K562 (cell line): ENCODE measurements at regions not wholly inside any gene's neighbourhood (a gene's known extent, or its start where the extent isn't known, plus 50 kb on each side); places are given as distances from the start of the nearest gene placed in this dataset.

Source experiments
- ATAC-seq: fragments of 200-7000 bp; cut with Tn5 transposase; 3 replicates; pipeline ENCODE4 v1.9.1; 2020; ENCODE audit warnings: moderate library complexity
- BruUV-seq: library from RNA; stranded (reverse); fragments of 400-500 nt; replicated peaks from 2 replicates; lab custom pipeline; 2021; lab: Mats Ljungman, UMichigan
- CTCF ChIA-PET: fragments of 300-600 bp; formaldehyde crosslinking; extraction: SDS; loops from one replicate; lab custom pipeline; 2021; ENCODE audit warnings: low intra/inter-chr PET ratio; lab: Yijun Ruan, JAX
- POLR2A ChIA-PET: fragments of 300-600, 350-650 bp; sonication (Branson Sonifier 250); formaldehyde crosslinking; extraction: SDS; loops from one replicate; lab custom pipeline; 2021; ENCODE audit warnings: antibody characterized with exemption, inconsistent platforms; lab: Yijun Ruan, JAX
- DNase-seq, 4 experiments: peaks; one replicate each; pipeline versions ENCODE4 v3.0.0 to v3.0.0-alpha.2; 2011 to 2018; ENCODE audit warnings: low spot score in 3 of 4, mixed read lengths in 3 of 4; ENCODE audit errors: extremely low read depth in 1 of 4
- FAIRE-seq: peaks from 2 replicates; lab custom pipeline; 2011; peaks lifted over from hg19 to GRCh38; lab: Jason Lieb, UNC
- H2AFZ ChIP-seq: 2 replicates; pipeline ENCODE4 v1.6.0; 2011; ENCODE audit warnings: low read depth, low read length, control low read depth, inconsistent platforms
- H3K27ac ChIP-seq: fragments of 200-600 bp; 3 replicates; pipeline ENCODE4 v1.8.0; 2011; ENCODE audit warnings: low read depth, mild to moderate bottlenecking, control low read depth, inconsistent platforms, low read length, moderate library complexity, mixed read lengths; ENCODE audit errors: extremely low read depth
- H3K27me3 ChIP-seq, 2 experiments: fragments of 300-600 bp in 1 of 2; 2 replicates in 1 of 2; 3 replicates in 1 of 2; pipeline versions ENCODE4 v1.6.0 to v1.8.0; 2011; ENCODE audit warnings: inconsistent platforms in 2 of 2, low read length in 2 of 2, mild to moderate bottlenecking in 1 of 2, mixed read lengths in 1 of 2, moderate library complexity in 1 of 2; ENCODE audit not compliant: control insufficient read depth in 2 of 2, insufficient read depth in 2 of 2
- H3K36me3 ChIP-seq: fragments of 300-600 bp; 3 replicates; pipeline ENCODE4 v1.8.0; 2011; ENCODE audit warnings: mild to moderate bottlenecking, low read length, inconsistent platforms; ENCODE audit not compliant: control insufficient read depth, insufficient read depth
- H3K4me1 ChIP-seq, 2 experiments: fragments of 200-600 bp in 1 of 2; replicated peaks in 1 of 2; 2 replicates in 1 of 2; 3 replicates in 1 of 2; pipeline versions ENCODE4 v1.5.1 to v1.8.0; 2011; ENCODE audit warnings: inconsistent platforms in 2 of 2, low read length in 2 of 2, mild to moderate bottlenecking in 1 of 2, mixed read lengths in 1 of 2, moderate library complexity in 1 of 2; ENCODE audit not compliant: control insufficient read depth in 2 of 2, insufficient read depth in 2 of 2
- H3K4me2 ChIP-seq: 2 replicates; pipeline ENCODE4 v1.6.1; 2011; ENCODE audit warnings: low read length, control low read depth, inconsistent platforms, mixed read lengths; ENCODE audit not compliant: insufficient read depth
- H3K4me3 ChIP-seq: fragments of 200-600 bp; sonication (generic), shearing (Covaris generic); 2 replicates; pipeline ENCODE4 v1.5.1; 2016; ENCODE audit warnings: control low read depth, inconsistent platforms
- H3K79me2 ChIP-seq: fragments of 200-600 bp; 3 replicates; pipeline ENCODE4 v1.8.0; 2011; ENCODE audit warnings: low read length, inconsistent platforms; ENCODE audit not compliant: control insufficient read depth, insufficient read depth
- H3K9ac ChIP-seq, 2 experiments: 2 replicates each; pipeline versions ENCODE4 v1.6.0 to v1.6.1; 2011; ENCODE audit warnings: low read depth in 2 of 2, low read length in 2 of 2, control low read depth in 1 of 2, inconsistent platforms in 1 of 2, mild to moderate bottlenecking in 1 of 2, mixed read lengths in 1 of 2; ENCODE audit not compliant: insufficient read depth in 1 of 2
- H3K9me1 ChIP-seq: one replicate; pipeline ENCODE4 v1.6.0; 2011; ENCODE audit warnings: inconsistent platforms, mild to moderate bottlenecking, low read length, moderate library complexity; ENCODE audit not compliant: control insufficient read depth, insufficient read depth
- H3K9me3 ChIP-seq: replicated peaks from 2 replicates; pipeline ENCODE4 v1.5.1; 2011; ENCODE audit warnings: low read depth, low read length, inconsistent platforms; ENCODE audit not compliant: control insufficient read depth, insufficient read depth
- H4K20me1 ChIP-seq: replicated peaks from 2 replicates; pipeline ENCODE4 v1.6.1; 2011; ENCODE audit warnings: low read length, inconsistent platforms, mixed read lengths; ENCODE audit not compliant: control insufficient read depth, insufficient read depth
- BRCA1 ChIP-seq, 2 experiments: fragments of 450-650 bp in 1 of 2; sonication (generic) in 1 of 2; formaldehyde crosslinking in 1 of 2; IDR thresholded peaks; 2 replicates each; pipeline versions ENCODE4 v1.5.0 to v1.6.1; 2017 to 2020; ENCODE audit warnings: mild to moderate bottlenecking in 1 of 2, missing genetic modification reagents in 1 of 2
- CREB5 ChIP-seq: fragments of 250-450 bp; sonication (Bioruptor Pico); IDR thresholded peaks from 2 replicates; pipeline ENCODE4 v1.5.0; 2020; ENCODE audit warnings: mild to moderate bottlenecking
- MCM2 ChIP-seq: fragments of 450-650 bp; IDR thresholded peaks from 2 replicates; pipeline ENCODE4 v1.6.1; 2017; ENCODE audit warnings: low read depth, mild to moderate bottlenecking
- NFXL1 ChIP-seq: fragments of 450-650 bp; formaldehyde crosslinking; IDR thresholded peaks from 2 replicates; pipeline ENCODE4 v1.4.0; 2021; ENCODE audit warnings: mild to moderate bottlenecking
- NRF1 ChIP-seq, 2 experiments: fragments of 450-650 bp; IDR thresholded peaks in 1 of 2; conservative IDR thresholded peaks in 1 of 2; 2 replicates each; pipeline ENCODE4 v1.6.1; 2014; ENCODE audit warnings: mild to moderate bottlenecking in 2 of 2
- RBM25 ChIP-seq: fragments of 200-400 bp; formaldehyde crosslinking; IDR thresholded peaks from 2 replicates; pipeline ENCODE4 v1.6.1; 2018; ENCODE audit warnings: low read length, low read depth, moderate library complexity; ENCODE audit not compliant: severe bottlenecking
- SREBF2 ChIP-seq: sonication (generic); formaldehyde crosslinking; IDR thresholded peaks from 2 replicates; pipeline ENCODE4 v1.4.0; 2020; ENCODE audit warnings: mild to moderate bottlenecking, missing genetic modification reagents
- TFE3 ChIP-seq: fragments of 450-650 bp; formaldehyde crosslinking; IDR thresholded peaks from 2 replicates; pipeline ENCODE4 v1.4.0; 2020; ENCODE audit warnings: mild to moderate bottlenecking, mixed read lengths
- ZKSCAN8 ChIP-seq: fragments of 200-800 bp; sonication (Bioruptor generic); IDR thresholded peaks from 2 replicates; pipeline ENCODE4 v1.6.1; 2016; ENCODE audit warnings: missing genetic modification characterization, missing compliant biosample characterization
- ZNF146 ChIP-seq: IDR thresholded peaks from one replicate; pipeline ENCODE4 v1.6.1; 2018; ENCODE audit warnings: missing compliant biosample characterization; ENCODE audit not compliant: unreplicated experiment
- ZNF239 ChIP-seq: fragments of 250-450 bp; sonication (Bioruptor Pico); IDR thresholded peaks from 2 replicates; pipeline ENCODE4 v1.4.0; 2020; ENCODE audit warnings: mild to moderate bottlenecking
- ZNF436 ChIP-seq: fragments of 250-450, 450-650 bp; sonication (Bioruptor Pico); formaldehyde crosslinking; IDR thresholded peaks from 2 replicates; pipeline ENCODE4 v1.7.0; 2020; ENCODE audit warnings: mild to moderate bottlenecking
- WGBS: fragments of 100-300 bp; shearing (Covaris generic); methylation state at CpG from one replicate; pipeline ENCODE4 v1.1.6; 2016; ENCODE audit warnings: low coverage, mixed read lengths; ENCODE audit not compliant: insufficient coverage; ENCODE audit errors: missing lambda C conversion rate; 5-methylcytosine and 5-hydroxymethylcytosine counted together
- in situ Hi-C: fragments of 300-500 bp; cut with MboI; formaldehyde crosslinking; loops from 4 replicates; pipeline ENCODE4 v1.15.0; 2018; ENCODE audit warnings: inconsistent platforms, mixed read lengths
- intact Hi-C: fragments of 100-400 bp; cut with micrococcal nuclease; formaldehyde crosslinking; loops from 2 replicates; pipeline ENCODE4 v1.14.2; 2022
- TF ChIP-seq, protein P1 (sequence below): sonication (generic); formaldehyde crosslinking; IDR thresholded peaks from 2 replicates; pipeline ENCODE4 v1.8.1; 2023; ENCODE audit warnings: mild to moderate bottlenecking, missing genetic modification reagents

- DNase-seq (no peak), ATAC-seq (no peak), FAIRE-seq (no peak)
- ChIA-PET CTCF (interaction anchor here (0.6 kb wide), 1 partner anchor 336 kb away, joined by 4 read pairs; no protein-coding TSS in a partner anchor), POLR2A (no interaction called here)
- intact Hi-C loops = no loop called here
- 0% methylated on average over 1 of the region's 1 CpG for WGBS
- Histone ChIP-seq H3K9me1 (no peaks in the 10 kb centered on the region), H3K9ac (no peak overlapping the region; a peak in 1 of 4 replicates), H3K4me2 (no peak overlapping the region), H3K9me3 (no peaks in the 10 kb centered on the region), H3K36me3 (no peaks in the 10 kb centered on the region), H3K4me1 (no peaks in the 10 kb centered on the region), H3K4me3 (no peak overlapping the region), H3K27ac (no peak overlapping the region), H3K79me2 (no peaks in the 10 kb centered on the region), H2AFZ (no peak overlapping the region), H4K20me1 (no peaks in the 10 kb centered on the region), H3K27me3 (peaks cover 0 to 3% of the 10 kb centered on the region in 2 experiments; a peak in 2 of 5 replicates)
- no peak for TF ChIP-seq ZKSCAN8 (CRISPR knock-in tag)
- in situ Hi-C loops = no loop called here
- BruUV-seq = no TSS peak
These were observed 126.6 kb upstream of the SLC4A4 start for GRCh38 chr4:71212216-71212615.

GRCh38 chr4:71214578-71214977 lies 124.2 kb upstream of the SLC4A4 start:
- Histone ChIP-seq H3K4me3 (no peak overlapping the region), H4K20me1 (no peaks in the 10 kb centered on the region), H3K4me1 (no peaks in the 10 kb centered on the region), H3K9ac (no peak overlapping the region), H3K36me3 (no peaks in the 10 kb centered on the region), H3K27me3 (peaks cover 0 to 3% of the 10 kb centered on the region in 2 experiments; a peak in 2 of 5 replicates), H3K27ac (no peak overlapping the region), H3K9me3 (no peaks in the 10 kb centered on the region), H3K4me2 (no peak overlapping the region), H2AFZ (no peak overlapping the region), H3K79me2 (no peaks in the 10 kb centered on the region), H3K9me1 (no peaks in the 10 kb centered on the region)
- in situ Hi-C loops (no loop called here), intact Hi-C loops (no loop called here)
- FAIRE-seq = no peak
- POLR2A ChIA-PET = no interaction called here
- ATAC-seq = no peak
- no TSS peak for BruUV-seq
- CTCF ChIA-PET = no interaction called here
- no peak for DNase-seq
- TF ChIP-seq RBM25 (no peak), SREBF2 (no peak), MCM2 (no peak), ZNF436 (CRISPR knock-in tag) (no peak), ZNF239 (CRISPR knock-in tag) (no peak), BRCA1 (IDR thresholded peaks at IDR 0.05) (no peak), BRCA1 (CRISPR knock-in tag; IDR thresholded peaks at IDR 0.05) (no peak), CREB5 (CRISPR knock-in tag) (no peak), ZNF146 (CRISPR knock-in tag) (no peak), TFE3 (CRISPR knock-in tag) (no peak), NFXL1 (CRISPR knock-in tag) (no peak), NRF1 (conservative IDR thresholded peaks at IDR 0.05 in 1 of 2, IDR thresholded peaks at IDR 0.05 in 1 of 2) (no peak)
- TF ChIP-seq, protein P1, sequence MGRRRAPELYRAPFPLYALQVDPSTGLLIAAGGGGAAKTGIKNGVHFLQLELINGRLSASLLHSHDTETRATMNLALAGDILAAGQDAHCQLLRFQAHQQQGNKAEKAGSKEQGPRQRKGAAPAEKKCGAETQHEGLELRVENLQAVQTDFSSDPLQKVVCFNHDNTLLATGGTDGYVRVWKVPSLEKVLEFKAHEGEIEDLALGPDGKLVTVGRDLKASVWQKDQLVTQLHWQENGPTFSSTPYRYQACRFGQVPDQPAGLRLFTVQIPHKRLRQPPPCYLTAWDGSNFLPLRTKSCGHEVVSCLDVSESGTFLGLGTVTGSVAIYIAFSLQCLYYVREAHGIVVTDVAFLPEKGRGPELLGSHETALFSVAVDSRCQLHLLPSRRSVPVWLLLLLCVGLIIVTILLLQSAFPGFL (CRISPR knock-in tag) = no peak
